ENCODE measurements at regions not wholly inside any gene's neighbourhood (a gene's known extent, or its start where the extent isn't known, plus 50 kb on each side); places are given as distances from the start of the nearest gene placed in this dataset.

- H3K27ac ChIP-seq (ENCODE audit: insufficient read depth, low read depth, low read length), result no peak overlapping the region
- POLR2A ChIA-PET, result no interaction called here
- TF ChIP-seq FOS (IDR thresholded peaks at IDR 0.05; ENCODE audit: borderline replicate concordance, insufficient read depth, low read length) (no peak), MYC (IDR thresholded peaks at IDR 0.05; ENCODE audit: low read depth, low read length) (no peak), POLR2A (IDR thresholded peaks at IDR 0.05; ENCODE audit: low read depth, low read length) (no peak), CTCF (IDR thresholded peaks at IDR 0.05; ENCODE audit: extremely low read depth in 1 of 2, insufficient read depth in 1 of 2, low read depth in 1 of 2, low read length in 2 of 2) (no peak)
- no peaks in the 10 kb centered on the region for H3K36me3 ChIP-seq (ENCODE audit: control insufficient read depth in 2 of 2, extremely low read depth in 1 of 2, insufficient read depth in 2 of 2, low read length in 2 of 2)
- no TSS peak for BruUV-seq (replicated peaks)
- CTCF ChIA-PET, result no interaction called here
- FAIRE-seq (no peak), DNase-seq (ENCODE audit: low read depth, low spot score) (no peak)
- dilution Hi-C loops (cut with MboI; ENCODE audit: extremely low pct_ligation_motif_present, low sequenced_read_pairs) (no loop called here), intact Hi-C loops (cut with micrococcal nuclease) (no loop called here)
- H3K9me1 ChIP-seq (replicated peaks; ENCODE audit: control insufficient read depth, extremely low read depth, insufficient read depth, low read length), result no peaks in the 10 kb centered on the region
- H2AFZ ChIP-seq (ENCODE audit: low read depth, low read length), result no peak overlapping the region
- no peaks in the 10 kb centered on the region for H3K79me2 ChIP-seq (ENCODE audit: control insufficient read depth, insufficient read depth, low read length)
- no peak overlapping the region for H3K9ac ChIP-seq (replicated peaks; ENCODE audit: extremely low read depth, insufficient read depth, low read length)
- no peaks in the 10 kb centered on the region for H3K27me3 ChIP-seq (ENCODE audit: control insufficient read depth in 2 of 2, insufficient read depth in 2 of 2, low read length in 2 of 2)
- H3K4me3 ChIP-seq (replicated peaks in 1 of 3; ENCODE audit: insufficient read depth in 1 of 3, low read depth in 1 of 3, low read length in 3 of 3), result no peak overlapping the region
- no peaks in the 10 kb centered on the region for H3K4me1 ChIP-seq (ENCODE audit: control insufficient read depth, extremely low read depth, insufficient read depth, low read length)
- H3K9me3 ChIP-seq (replicated peaks; ENCODE audit: control insufficient read depth, insufficient read depth, low read length), result no peaks in the 10 kb centered on the region
- H4K20me1 ChIP-seq (replicated peaks; ENCODE audit: control insufficient read depth, extremely low read depth, insufficient read depth, low read length), result no peaks in the 10 kb centered on the region
- H3K4me2 ChIP-seq (ENCODE audit: insufficient read depth, low read length), result no peak overlapping the region
These were observed 269.2 kb downstream of the CBLL2 start for GRCh38 chrX:22541926-22542325.

- intact Hi-C loops (cut with micrococcal nuclease) (no loop called here), dilution Hi-C loops (cut with MboI; ENCODE audit: extremely low pct_ligation_motif_present, low sequenced_read_pairs) (no loop called here)
- H4K20me1 ChIP-seq (replicated peaks; ENCODE audit: control insufficient read depth, extremely low read depth, insufficient read depth, low read length), result no peaks in the 10 kb centered on the region
- no peaks in the 10 kb centered on the region for H3K4me1 ChIP-seq (ENCODE audit: control insufficient read depth, extremely low read depth, insufficient read depth, low read length)
- no TSS peak for BruUV-seq (replicated peaks)
- no peak overlapping the region for H3K4me3 ChIP-seq (replicated peaks in 1 of 3; ENCODE audit: insufficient read depth in 1 of 3, low read depth in 1 of 3, low read length in 3 of 3)
- H3K9me1 ChIP-seq (replicated peaks; ENCODE audit: control insufficient read depth, extremely low read depth, insufficient read depth, low read length), result no peaks in the 10 kb centered on the region
- no peaks in the 10 kb centered on the region for H3K9me3 ChIP-seq (replicated peaks; ENCODE audit: control insufficient read depth, insufficient read depth, low read length)
- no peaks in the 10 kb centered on the region for H3K79me2 ChIP-seq (ENCODE audit: control insufficient read depth, insufficient read depth, low read length)
- FAIRE-seq (no peak), DNase-seq (ENCODE audit: low read depth, low spot score) (no peak)
- H3K27ac ChIP-seq (ENCODE audit: insufficient read depth, low read depth, low read length), result no peak overlapping the region
- H3K9ac ChIP-seq (replicated peaks; ENCODE audit: extremely low read depth, insufficient read depth, low read length), result no peak overlapping the region
- no peak overlapping the region for H3K4me2 ChIP-seq (ENCODE audit: insufficient read depth, low read length)
- no peaks in the 10 kb centered on the region for H3K27me3 ChIP-seq (ENCODE audit: control insufficient read depth in 2 of 2, insufficient read depth in 2 of 2, low read length in 2 of 2)
- TF ChIP-seq POLR2AphosphoS5 (IDR thresholded peaks at IDR 0.05; ENCODE audit: insufficient read depth, low read depth, low read length) (no peak), CTCF (IDR thresholded peaks at IDR 0.05; ENCODE audit: extremely low read depth in 1 of 2, insufficient read depth in 1 of 2, low read depth in 1 of 2, low read length in 2 of 2) (no peak), FOS (IDR thresholded peaks at IDR 0.05; ENCODE audit: borderline replicate concordance, insufficient read depth, low read length) (no peak), JUN (IDR thresholded peaks at IDR 0.05; ENCODE audit: borderline replicate concordance, insufficient read depth, insufficient read length, low read depth) (no peak), GATA2 (IDR thresholded peaks at IDR 0.05; ENCODE audit: insufficient read depth, insufficient read length, low read depth, low read length) (no peak), POLR2A (IDR thresholded peaks at IDR 0.05; ENCODE audit: low read depth, low read length) (no peak), EZH2 (IDR thresholded peaks at IDR 0.05; ENCODE audit: borderline replicate concordance, low read depth, low read length, severe bottlenecking) (no peak), MAX (IDR thresholded peaks at IDR 0.05; ENCODE audit: insufficient read depth, insufficient read length) (no peak), MYC (IDR thresholded peaks at IDR 0.05; ENCODE audit: low read depth, low read length) (no peak)
- no peaks in the 10 kb centered on the region for H3K36me3 ChIP-seq (ENCODE audit: control insufficient read depth in 2 of 2, extremely low read depth in 1 of 2, insufficient read depth in 2 of 2, low read length in 2 of 2)
- H2AFZ ChIP-seq (ENCODE audit: low read depth, low read length), result no peak overlapping the region
- POLR2A ChIA-PET, result no interaction called here
- CTCF ChIA-PET, result no interaction called here
These were observed 269.9 kb downstream of the CBLL2 start for GRCh38 chrX:22542641-22543040.
